GM12873 (cell line): ENCODE measurements at regions not wholly inside any gene's neighbourhood (a gene's known extent, or its start where the extent isn't known, plus 50 kb on each side); places are given as distances from the start of the nearest gene placed in this dataset.

Experiments used
- CTCF ChIP-seq: IDR thresholded peaks from 2 replicates; pipeline ENCODE4 v1.5.1; 2012; ENCODE audit warnings: low read depth, mild to moderate bottlenecking, moderate library complexity, low read length, control low read depth; ENCODE audit not compliant: insufficient read depth; ENCODE audit errors: missing control alignments

GRCh38 chr5:21665524-21665923, 1187.6 kb downstream of the CDH12 start:
- no peak for TF ChIP-seq CTCF

GRCh38 chr5:21663082-21663481, 1190.1 kb downstream of the CDH12 start:
- TF ChIP-seq CTCF: peak; percentile 40

- TF ChIP-seq CTCF: no peak
These were observed 1192.0 kb downstream of the CDH12 start for GRCh38 chr5:21661184-21661583.

- TF ChIP-seq CTCF: no peak
These were observed 1198.6 kb downstream of the CDH12 start for GRCh38 chr5:21654556-21654955.

GRCh38 chr5:21649969-21650368, 1203.2 kb downstream of the CDH12 start:
- TF ChIP-seq CTCF: no peak

- no peak for TF ChIP-seq CTCF
These were observed 1206.7 kb downstream of the CDH12 start for GRCh38 chr5:21646469-21646868.

GRCh38 chr5:21644032-21644431, 1209.1 kb downstream of the CDH12 start:
- no peak for TF ChIP-seq CTCF

- TF ChIP-seq CTCF: no peak
These were observed 1210.8 kb downstream of the CDH12 start for GRCh38 chr5:21642312-21642711.
